Small intestine (tissue), 7 donors: ENCODE measurements at regions not wholly inside any gene's neighbourhood (a gene's known extent, or its start where the extent isn't known, plus 50 kb on each side); places are given as distances from the start of the nearest gene placed in this dataset.

Experiments used
- DNase-seq, 2 donors: peaks; one replicate each; pipeline versions ENCODE4 v3.0.0 to v3.0.0-alpha.2; 2013
- FAIRE-seq: peaks from 2 replicates; lab custom pipeline; 2012; peaks lifted over from hg19 to GRCh38; lab: Jason Lieb, UNC
- H3K27ac ChIP-seq, 3 donors: one replicate each; pipeline ENCODE4 v1.5.1; 2013; ENCODE audit warnings: low read length in 2 of 3, mild to moderate bottlenecking in 2 of 3, control low read depth in 1 of 3, inconsistent platforms in 1 of 3, low read depth in 1 of 3, moderate library complexity in 1 of 3
- H3K27me3 ChIP-seq, 3 donors: one replicate each; pipeline ENCODE4 v1.6.1; 2013; ENCODE audit warnings: low read length in 3 of 3, inconsistent platforms in 1 of 3; ENCODE audit not compliant: control insufficient read depth in 3 of 3, insufficient read depth in 3 of 3
- H3K36me3 ChIP-seq, 3 donors: one replicate each; pipeline ENCODE4 v1.6.1; 2013; ENCODE audit warnings: low read length in 3 of 3, inconsistent platforms in 1 of 3, low read depth in 1 of 3, mild to moderate bottlenecking in 1 of 3, moderate library complexity in 1 of 3; ENCODE audit not compliant: control insufficient read depth in 3 of 3, insufficient read depth in 2 of 3
- H3K4me1 ChIP-seq, 3 donors: one replicate each; pipeline ENCODE4 v1.6.1; 2013; ENCODE audit warnings: low read length in 2 of 3, inconsistent platforms in 1 of 3, low read depth in 1 of 3, mild to moderate bottlenecking in 1 of 3, moderate library complexity in 1 of 3; ENCODE audit not compliant: control insufficient read depth in 3 of 3, insufficient read depth in 2 of 3
- H3K4me3 ChIP-seq, 3 donors: one replicate each; pipeline ENCODE4 v1.5.1; 2013; ENCODE audit warnings: low read length in 3 of 3, control low read depth in 1 of 3, inconsistent platforms in 1 of 3, low read depth in 1 of 3, mild to moderate bottlenecking in 1 of 3, moderate library complexity in 1 of 3
- H3K9me3 ChIP-seq, 2 donors: one replicate each; pipeline ENCODE4 v1.6.1; 2013; ENCODE audit warnings: low read depth in 1 of 2, low read length in 1 of 2; ENCODE audit not compliant: control insufficient read depth in 2 of 2, insufficient read depth in 1 of 2
- WGBS, 3 donors: extraction: QIAGEN DNeasy Blood & Tissue Kit; methylation state at CpG; one replicate each; pipeline ENCODE4 v1.1.7; 2013; 5-methylcytosine and 5-hydroxymethylcytosine counted together
- donor health status: healthy with polysubstance abuse.
- donor health status: control.
- donor health status: control.
- donor health status: Bipolar disorder and iron deficiency.
- donor health status: healthy.

DNA sequence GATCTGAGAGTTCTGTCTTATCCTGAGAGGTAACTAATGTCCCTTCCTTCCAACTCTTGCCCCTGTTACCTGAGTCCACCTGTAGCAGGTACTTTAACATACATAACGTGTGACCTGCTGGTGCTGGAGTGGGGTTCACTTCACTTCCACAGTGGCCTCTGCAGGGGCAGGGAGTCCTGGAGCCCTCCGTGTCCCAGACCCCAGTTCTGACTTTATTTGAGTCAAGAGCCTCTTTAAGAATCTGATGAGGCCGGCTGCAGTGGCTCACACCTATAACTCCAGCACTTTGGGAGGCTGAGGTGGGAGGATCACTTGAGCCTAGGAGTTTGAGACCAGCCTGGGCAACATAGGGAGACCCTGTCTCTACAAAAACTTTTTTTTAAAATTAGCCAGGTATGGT, 117.0 kb upstream of the RET start:
- Histone ChIP-seq H3K27me3 (no peaks in the 10 kb centered on the region), H3K27ac (no peak overlapping the region), H3K9me3 (no peaks in the 10 kb centered on the region), H3K4me1 (no peaks in the 10 kb centered on the region), H3K36me3 (no peaks in the 10 kb centered on the region), H3K4me3 (no peak overlapping the region)
- no peak for FAIRE-seq
- 79 to 90% (median 88%) methylated on average over 3 of the region's 3 CpGs for WGBS, 3 donors
- DNase-seq: no peak

DNA sequence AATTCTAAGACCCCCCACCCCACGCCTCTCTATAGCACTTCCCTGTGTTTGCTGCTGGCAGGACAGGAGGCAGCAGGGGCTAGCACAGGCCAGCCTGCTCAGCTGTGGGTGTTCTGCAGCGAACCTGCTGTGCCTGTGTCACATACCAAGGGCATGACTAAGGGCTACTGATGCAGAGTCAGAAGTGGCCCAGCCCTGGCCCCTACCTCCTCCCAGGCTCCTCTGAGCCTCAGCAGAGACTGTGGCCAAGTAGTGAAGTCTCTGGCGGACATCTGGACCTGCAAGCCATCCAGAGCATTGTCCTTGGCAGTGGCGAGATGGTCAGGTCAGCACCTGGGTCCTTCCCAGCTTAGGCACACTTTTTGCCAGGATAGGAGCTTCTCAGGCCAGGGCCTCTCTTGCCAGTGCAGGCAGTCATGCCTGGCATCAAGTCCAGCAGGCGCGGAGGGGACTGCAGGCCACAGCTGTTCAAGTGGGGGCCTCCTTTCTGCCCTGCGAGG, 116.3 kb upstream of the RET start:
- no peaks in the 10 kb centered on the region for H3K27me3 ChIP-seq
- no peaks in the 10 kb centered on the region for H3K4me1 ChIP-seq
- DNase-seq: no peak
- no peak overlapping the region for H3K4me3 ChIP-seq
- no peak for FAIRE-seq
- no peaks in the 10 kb centered on the region for H3K36me3 ChIP-seq
- H3K9me3 ChIP-seq: no peaks in the 10 kb centered on the region
- 82 to 84% (median 82%) methylated on average over 7 of the region's 7 CpGs for WGBS, 3 donors
- no peak overlapping the region for H3K27ac ChIP-seq

DNA sequence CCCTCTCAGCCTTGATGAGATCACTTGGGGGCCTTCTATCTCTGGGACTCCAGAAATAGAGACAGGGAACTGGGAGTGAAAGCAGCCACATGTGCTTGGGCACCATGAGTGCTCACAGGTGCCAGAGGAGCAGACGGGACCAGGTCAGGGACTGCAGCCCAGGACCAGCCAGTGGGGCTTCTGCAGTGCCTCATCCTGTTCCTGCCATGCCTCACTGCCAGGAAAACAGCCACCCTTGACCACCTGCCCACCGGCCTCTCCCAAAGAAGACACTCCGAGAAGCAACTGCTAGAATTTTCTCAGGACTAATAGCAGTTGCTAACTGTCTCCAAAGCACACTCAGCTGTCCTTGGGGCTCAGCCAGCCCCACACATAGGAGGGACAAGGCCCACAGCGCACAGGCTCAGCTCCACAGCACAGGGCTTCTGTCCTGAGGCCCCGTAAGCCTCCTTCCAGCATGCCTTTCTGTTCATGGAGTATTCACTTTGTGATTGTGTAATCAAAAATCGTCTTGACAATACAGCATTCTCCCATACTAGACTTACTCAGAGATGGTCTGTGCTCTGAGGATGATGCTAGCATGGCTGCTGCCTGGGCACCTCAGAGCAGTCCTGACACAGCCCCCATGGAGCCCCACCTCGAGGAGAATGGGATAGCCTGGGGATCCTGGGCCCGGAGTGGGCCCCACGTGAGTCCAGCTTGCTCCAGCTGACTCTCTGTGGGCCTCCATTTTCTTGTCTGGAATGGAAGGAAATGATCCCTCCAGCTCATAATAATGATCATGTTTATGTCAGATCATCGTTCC, 115.7 kb upstream of the RET start:
- H3K4me1 ChIP-seq: no peaks in the 10 kb centered on the region
- no peak overlapping the region for H3K27ac ChIP-seq
- DNase-seq: no peak
- no peaks in the 10 kb centered on the region for H3K27me3 ChIP-seq
- H3K36me3 ChIP-seq: no peaks in the 10 kb centered on the region
- H3K4me3 ChIP-seq: no peak overlapping the region
- WGBS, 3 donors: 71 to 86% (median 82%) methylated on average over 10 of the region's 10 CpGs
- no peaks in the 10 kb centered on the region for H3K9me3 ChIP-seq
- no peak for FAIRE-seq

DNA sequence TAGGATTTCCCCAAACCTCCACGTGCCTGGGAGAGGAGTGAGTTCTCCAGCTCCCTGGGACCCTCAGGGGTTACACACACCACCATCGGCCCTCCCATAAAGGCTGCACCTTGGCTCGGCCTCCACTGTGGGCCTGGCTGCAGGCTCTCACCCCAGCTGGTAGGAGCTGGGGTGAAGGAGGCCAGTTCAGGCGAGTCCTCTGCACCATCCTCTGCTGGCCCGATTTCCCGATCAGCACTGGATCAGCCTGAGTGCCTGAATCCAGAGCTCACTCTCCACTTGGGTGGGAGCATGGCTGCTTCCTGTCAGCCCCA, 115.1 kb upstream of the RET start:
- Histone ChIP-seq H3K36me3 (no peaks in the 10 kb centered on the region), H3K27ac (no peak overlapping the region), H3K4me3 (no peak overlapping the region), H3K27me3 (no peaks in the 10 kb centered on the region), H3K4me1 (no peaks in the 10 kb centered on the region), H3K9me3 (no peaks in the 10 kb centered on the region)
- DNase-seq (no peak), FAIRE-seq (no peak)
- WGBS, 3 donors: 75 to 91% (median 85%) methylated on average over 6 of the region's 6 CpGs

DNA sequence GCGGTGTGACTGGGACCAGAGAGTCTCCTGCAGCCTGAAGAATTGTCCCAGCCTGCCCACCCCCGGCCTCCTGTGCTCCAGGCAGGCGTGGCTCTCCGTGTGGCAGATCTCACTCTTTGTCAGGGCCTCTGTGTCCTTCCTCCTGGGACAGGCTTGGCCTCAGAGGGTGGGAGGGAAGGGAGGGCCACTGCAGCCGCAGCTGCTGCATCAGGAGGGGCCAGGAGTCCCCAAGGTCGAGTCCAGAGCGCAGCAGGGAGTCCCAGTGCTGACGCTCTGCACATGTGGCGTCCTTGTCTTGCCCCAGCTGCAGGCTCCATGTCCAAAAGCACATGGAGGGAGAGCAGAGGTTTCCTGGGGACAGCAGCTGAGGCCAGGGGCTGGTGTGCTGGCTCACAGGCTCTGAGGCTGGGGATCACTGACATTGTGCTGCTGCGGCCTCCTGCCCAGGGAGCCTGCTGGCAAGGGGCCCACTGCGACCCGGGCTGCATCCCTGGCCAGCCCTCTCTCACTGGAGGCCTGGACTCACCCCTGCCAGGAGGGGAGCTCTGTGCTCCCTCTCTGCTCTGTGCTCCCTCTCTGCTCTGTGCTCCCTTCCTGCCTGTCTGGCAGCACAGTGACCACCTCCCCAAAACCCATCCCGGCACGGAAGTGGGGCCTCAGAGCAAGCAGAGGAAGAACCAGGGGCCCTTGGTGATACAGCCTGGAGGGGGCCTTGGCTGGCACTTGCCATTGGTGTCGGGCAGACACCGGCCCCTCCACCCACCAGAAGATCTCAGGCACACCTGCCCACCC, 114.6 kb upstream of the RET start:
- Histone ChIP-seq H3K36me3 (no peaks in the 10 kb centered on the region), H3K4me1 (no peaks in the 10 kb centered on the region), H3K27me3 (no peaks in the 10 kb centered on the region), H3K27ac (no peak overlapping the region), H3K9me3 (no peaks in the 10 kb centered on the region), H3K4me3 (no peak overlapping the region)
- DNase-seq (no peak), FAIRE-seq (no peak)
- WGBS, 3 donors: 55 to 67% (median 58%) methylated on average over 13 to 16 of the region's 16 CpGs

DNA sequence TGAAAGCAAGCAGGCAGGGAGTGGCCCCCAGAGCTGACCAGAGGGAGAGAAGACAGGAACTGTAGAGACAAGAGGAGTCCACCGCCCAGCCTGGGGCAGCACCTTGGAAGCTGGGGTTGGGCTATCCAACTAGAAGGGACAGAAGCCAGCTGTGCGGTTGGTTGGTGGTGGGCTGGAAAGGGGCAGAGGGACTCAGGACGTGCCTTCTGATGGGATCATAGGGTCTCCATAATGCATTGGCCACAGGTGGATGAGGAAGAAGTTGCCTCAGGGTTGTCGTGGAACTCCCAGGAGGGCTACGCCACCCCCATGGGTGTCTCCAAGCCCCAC, 114.0 kb upstream of the RET start:
- no peak for DNase-seq
- H3K27ac ChIP-seq: no peak overlapping the region
- no peak for FAIRE-seq
- no peaks in the 10 kb centered on the region for H3K36me3 ChIP-seq
- no peaks in the 10 kb centered on the region for H3K4me1 ChIP-seq
- H3K27me3 ChIP-seq: no peaks in the 10 kb centered on the region
- no peaks in the 10 kb centered on the region for H3K9me3 ChIP-seq
- H3K4me3 ChIP-seq: no peak overlapping the region
- 86 to 93% (median 91%) methylated on average over 5 of the region's 5 CpGs for WGBS, 3 donors

DNA sequence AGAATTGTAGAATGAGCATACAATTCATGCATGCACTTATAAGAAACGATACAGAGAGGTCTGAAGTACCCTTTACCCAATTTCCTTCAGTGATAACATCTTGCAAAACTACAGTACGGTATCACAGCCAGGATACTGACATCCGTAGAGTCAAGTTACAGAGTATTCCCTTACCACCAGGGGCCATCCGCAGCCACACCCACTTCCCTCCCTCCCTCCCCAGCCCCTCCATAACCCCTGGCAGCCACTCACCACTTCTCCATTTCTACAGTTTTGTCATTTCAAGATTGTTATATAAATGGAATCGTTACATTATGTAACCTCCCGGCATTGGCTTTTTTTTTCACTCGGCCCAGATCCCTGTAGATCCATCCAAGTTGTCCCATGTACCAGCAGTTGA, 113.6 kb upstream of the RET start:
- 50 to 85% (median 64%) methylated on average over 7 of the region's 7 CpGs for WGBS, 3 donors
- Histone ChIP-seq H3K27me3 (no peaks in the 10 kb centered on the region), H3K4me3 (no peak overlapping the region), H3K36me3 (no peaks in the 10 kb centered on the region), H3K9me3 (no peaks in the 10 kb centered on the region), H3K27ac (no peak overlapping the region), H3K4me1 (no peaks in the 10 kb centered on the region)
- DNase-seq (no peak), FAIRE-seq (no peak)

DNA sequence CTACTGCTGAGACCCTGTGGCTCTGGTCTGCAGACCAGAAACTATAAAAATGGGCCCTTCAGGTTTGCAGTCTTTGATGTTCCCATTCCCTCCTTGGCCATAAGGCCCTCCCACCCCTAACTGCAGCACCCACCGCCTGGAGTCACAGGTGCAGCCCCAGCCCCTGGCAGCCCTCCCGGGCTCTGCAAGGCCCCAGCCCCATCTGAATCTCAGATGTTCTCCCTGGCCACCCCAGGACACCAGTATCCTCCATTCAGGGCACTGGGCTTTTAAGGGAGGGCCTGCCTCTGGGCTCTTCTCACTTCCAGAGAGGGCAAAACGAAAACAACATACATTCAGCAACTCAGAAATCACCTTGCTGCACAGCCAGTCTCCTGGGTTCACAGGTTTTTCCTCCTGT, 107.7 kb upstream of the RET start:
- no peak overlapping the region for H3K27ac ChIP-seq
- H3K9me3 ChIP-seq: no peaks in the 10 kb centered on the region
- no peak for DNase-seq
- no peak for FAIRE-seq
- H3K27me3 ChIP-seq: no peaks in the 10 kb centered on the region
- no peaks in the 10 kb centered on the region for H3K36me3 ChIP-seq
- no peak overlapping the region for H3K4me3 ChIP-seq
- no peaks in the 10 kb centered on the region for H3K4me1 ChIP-seq
- WGBS, 3 donors: 51 to 73% (median 60%) methylated on average over 3 of the region's 3 CpGs
